Dendritic cell treated with granulocyte-macrophage colony-stimulating factor and Interleukin-4, amounts not matched to agents 40 ng/mL and 50 ng/mL, for 4 days (primary cell): ENCODE measurements at regions not wholly inside any gene's neighbourhood (a gene's known extent, or its start where the extent isn't known, plus 50 kb on each side); places are given as distances from the start of the nearest gene placed in this dataset.
"Not testable (repeated sequence)": the region's sequence is repeated elsewhere in the genome, so short reads cannot be mapped to it uniquely, and the experiment has no call there.

ENCODE experiments used
- H3K27ac Mint-ChIP-seq: one replicate; pipeline ENCODE4 v1.8.0; 2022; ENCODE audit warnings: mild to moderate bottlenecking, mixed read lengths
- H3K27me3 Mint-ChIP-seq: one replicate; pipeline ENCODE4 v1.8.0; 2022; ENCODE audit warnings: mild to moderate bottlenecking, mixed read lengths
- H3K36me3 Mint-ChIP-seq: one replicate; pipeline ENCODE4 v1.8.0; 2022; ENCODE audit warnings: low read depth, mixed read lengths
- H3K4me1 Mint-ChIP-seq: one replicate; pipeline ENCODE4 v1.8.0; 2022; ENCODE audit warnings: low read depth, mixed read lengths
- H3K4me3 Mint-ChIP-seq: one replicate; pipeline ENCODE4 v1.8.0; 2022; ENCODE audit warnings: mild to moderate bottlenecking, moderate library complexity, mixed read lengths
- H3K9me3 Mint-ChIP-seq: one replicate; pipeline ENCODE4 v1.8.0; 2022; ENCODE audit warnings: mixed read lengths
- intact Hi-C: fragments of 100-400 bp; cut with micrococcal nuclease; formaldehyde crosslinking; loops from one replicate; pipeline ENCODE4 v1.15.0; 2022

GRCh38 chr13:61531383-61532065, 115.9 kb upstream of the PCDH20 start:
- Mint-ChIP-seq H3K9me3 (peaks cover 5% of the 10 kb centered on the region), H3K27me3 (no peaks in the 10 kb centered on the region), H3K4me3 (no peak overlapping the region), H3K36me3 (no peaks in the 10 kb centered on the region), H3K27ac (no peak overlapping the region), H3K4me1 (no peaks in the 10 kb centered on the region)
- intact Hi-C loops: no loop called here

- H3K36me3 Mint-ChIP-seq, H3K27me3 Mint-ChIP-seq, H3K4me3 Mint-ChIP-seq, intact Hi-C loops, H3K4me1 Mint-ChIP-seq, H3K27ac Mint-ChIP-seq: not testable (repeated sequence)
- peaks cover 22% of the 10 kb centered on the region for H3K9me3 Mint-ChIP-seq
Observed at GRCh38 chr13:61519214-61519613, 103.6 kb upstream of the PCDH20 start.

DNA sequence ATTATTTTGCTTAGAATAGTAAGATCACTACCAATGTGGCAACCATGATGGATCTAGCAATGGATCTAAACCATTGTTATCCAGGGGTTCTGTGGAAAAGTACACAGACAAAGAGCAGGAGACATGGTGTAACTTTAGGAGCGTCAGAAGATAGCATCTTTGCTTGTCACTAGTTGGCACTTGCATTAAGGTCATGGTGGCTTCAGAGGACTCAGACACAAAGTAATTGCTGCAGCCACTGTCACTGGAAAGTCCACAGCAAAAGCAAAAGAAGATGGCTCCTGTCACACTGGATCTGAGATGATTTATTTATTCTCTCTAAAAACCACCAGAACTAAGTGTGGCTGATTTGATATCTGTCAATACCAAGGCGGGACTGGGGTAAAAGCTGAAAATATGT, 93.3 kb upstream of the PCDH20 start:
- Mint-ChIP-seq H3K4me3 (no peak overlapping the region), H3K9me3 (peaks cover 40% of the 10 kb centered on the region), H3K27ac (no peak overlapping the region), H3K36me3 (no peaks in the 10 kb centered on the region), H3K27me3 (no peaks in the 10 kb centered on the region), H3K4me1 (no peaks in the 10 kb centered on the region)
- intact Hi-C loops: no loop called here

- no peaks in the 10 kb centered on the region for H3K36me3 Mint-ChIP-seq
- no peaks in the 10 kb centered on the region for H3K27me3 Mint-ChIP-seq
- no peak overlapping the region for H3K4me3 Mint-ChIP-seq
- H3K9me3 Mint-ChIP-seq: peaks cover 11% of the 10 kb centered on the region
- intact Hi-C loops: no loop called here
- no peaks in the 10 kb centered on the region for H3K4me1 Mint-ChIP-seq
- no peak overlapping the region for H3K27ac Mint-ChIP-seq
Observed at GRCh38 chr13:61500176-61500575, 84.5 kb upstream of the PCDH20 start.

- no peaks in the 10 kb centered on the region for H3K4me1 Mint-ChIP-seq
- intact Hi-C loops: no loop called here
- no peaks in the 10 kb centered on the region for H3K36me3 Mint-ChIP-seq
- no peak overlapping the region for H3K27ac Mint-ChIP-seq
- H3K27me3 Mint-ChIP-seq: no peaks in the 10 kb centered on the region
- no peak overlapping the region for H3K4me3 Mint-ChIP-seq
- peaks cover 24% of the 10 kb centered on the region for H3K9me3 Mint-ChIP-seq
Observed at GRCh38 chr13:61495648-61496047, 80.0 kb upstream of the PCDH20 start.

DNA sequence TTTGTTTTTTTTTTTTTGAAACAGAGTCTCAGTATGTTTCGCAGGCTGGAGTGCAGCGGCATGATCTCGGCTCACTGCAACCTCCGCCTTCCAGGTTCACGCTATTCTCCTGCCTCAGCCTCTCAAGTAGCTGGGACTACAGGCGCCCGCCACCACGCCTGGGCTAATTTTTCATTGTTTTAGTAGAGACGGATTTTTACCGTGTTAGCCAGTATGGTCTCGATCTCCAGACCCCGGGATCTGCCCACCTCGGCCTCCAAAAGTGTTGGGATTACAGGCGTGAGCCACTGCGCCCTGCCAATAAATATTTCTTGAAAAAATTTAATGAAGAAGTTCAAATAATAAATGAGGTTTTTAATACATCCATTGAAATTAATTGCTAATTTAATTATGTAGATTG, 77.9 kb upstream of the PCDH20 start:
- H3K4me3 Mint-ChIP-seq, H3K4me1 Mint-ChIP-seq: not testable (repeated sequence)
- H3K9me3 Mint-ChIP-seq: peaks cover 24% of the 10 kb centered on the region

GRCh38 chr13:61486496-61486895, 70.8 kb upstream of the PCDH20 start:
- H3K4me1 Mint-ChIP-seq: no peaks in the 10 kb centered on the region
- H3K27me3 Mint-ChIP-seq: no peaks in the 10 kb centered on the region
- intact Hi-C loops: no loop called here
- H3K4me3 Mint-ChIP-seq: no peak overlapping the region
- H3K9me3 Mint-ChIP-seq: peaks cover 24% of the 10 kb centered on the region
- no peaks in the 10 kb centered on the region for H3K36me3 Mint-ChIP-seq
- H3K27ac Mint-ChIP-seq: no peak overlapping the region

More for the DNA sequence above, 77.9 kb upstream of the PCDH20 start:
- H3K36me3 Mint-ChIP-seq, intact Hi-C loops, H3K27me3 Mint-ChIP-seq, H3K27ac Mint-ChIP-seq: not testable (repeated sequence)

GRCh38 chr13:61485128-61485765, 69.6 kb upstream of the PCDH20 start:
- H3K4me3 Mint-ChIP-seq: no peak overlapping the region
- no peak overlapping the region for H3K27ac Mint-ChIP-seq
- H3K9me3 Mint-ChIP-seq: peaks cover 24% of the 10 kb centered on the region
- no peaks in the 10 kb centered on the region for H3K36me3 Mint-ChIP-seq
- no peaks in the 10 kb centered on the region for H3K4me1 Mint-ChIP-seq
- H3K27me3 Mint-ChIP-seq: no peaks in the 10 kb centered on the region
- intact Hi-C loops: no loop called here

- no peak overlapping the region for H3K27ac Mint-ChIP-seq
- intact Hi-C loops: no loop called here
- H3K9me3 Mint-ChIP-seq: no peaks in the 10 kb centered on the region
- H3K27me3 Mint-ChIP-seq: no peaks in the 10 kb centered on the region
- no peak overlapping the region for H3K4me3 Mint-ChIP-seq
- no peaks in the 10 kb centered on the region for H3K4me1 Mint-ChIP-seq
- no peaks in the 10 kb centered on the region for H3K36me3 Mint-ChIP-seq
Observed at GRCh38 chr13:61477619-61478018, 62.0 kb upstream of the PCDH20 start.

DNA sequence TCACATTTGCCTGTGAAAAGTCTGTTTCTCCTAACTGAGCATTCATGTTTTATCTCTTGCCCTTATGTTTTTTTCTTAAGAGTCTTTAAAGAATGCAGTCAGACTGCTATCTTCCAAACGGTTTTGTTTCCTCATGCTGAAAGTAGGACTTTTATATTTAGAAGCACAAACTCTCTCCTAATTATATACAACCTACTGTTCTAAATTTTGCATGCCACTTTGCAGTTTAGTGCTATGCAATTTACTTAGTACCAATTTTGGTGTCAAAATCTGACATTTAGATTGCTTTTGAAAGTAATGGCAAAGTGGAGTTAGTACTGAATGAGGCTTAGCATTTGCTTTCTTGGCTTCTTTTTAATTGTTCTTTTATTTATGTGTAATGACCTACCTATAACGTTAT, 55.1 kb upstream of the PCDH20 start:
- Mint-ChIP-seq H3K9me3 (no peaks in the 10 kb centered on the region), H3K4me1 (no peaks in the 10 kb centered on the region), H3K27ac (no peak overlapping the region), H3K27me3 (no peaks in the 10 kb centered on the region), H3K36me3 (no peaks in the 10 kb centered on the region), H3K4me3 (no peak overlapping the region)
- intact Hi-C loops: no loop called here

- Mint-ChIP-seq H3K27ac (no peak overlapping the region), H3K4me1 (no peaks in the 10 kb centered on the region), H3K4me3 (no peak overlapping the region), H3K27me3 (no peaks in the 10 kb centered on the region), H3K9me3 (no peaks in the 10 kb centered on the region), H3K36me3 (no peaks in the 10 kb centered on the region)
- intact Hi-C loops: no loop called here
Observed at GRCh38 chr13:61466280-61466679, 50.6 kb upstream of the PCDH20 start.
